ENCODE measurements at regions not wholly inside any gene's neighbourhood (a gene's known extent, or its start where the extent isn't known, plus 50 kb on each side); places are given as distances from the start of the nearest gene placed in this dataset.

GRCh38 chr13:79898202-79898826 is 417.4 kb downstream of the NDFIP2 start:
- H3K36me3 ChIP-seq (ENCODE audit: control insufficient read depth in 1 of 2, insufficient read depth in 2 of 2, low read length in 2 of 2), result no peaks in the 10 kb centered on the region
- ChIA-PET CTCF (no interaction called here), POLR2A (no interaction called here), RAD21 (ENCODE audit: low non-redundant PET in 1 of 2, low total read pairs in 2 of 2, uncharacterized antibody in 2 of 2, unreplicated experiment in 2 of 2) (no interaction called here)
- no peaks in the 10 kb centered on the region; a peak in 1 of 4 replicates for H3K9me3 ChIP-seq (ENCODE audit: control insufficient read depth in 1 of 2, insufficient read depth in 1 of 2, low read depth in 1 of 2, low read length in 2 of 2)
- H3K27ac ChIP-seq (ENCODE audit: low read depth, low read length), result no peak overlapping the region
- no peak for DNase-seq (ENCODE audit: low read depth, low spot score)
- BruUV-seq (replicated peaks), result no TSS peak
- intact Hi-C loops (cut with micrococcal nuclease), result no loop called here
- H2AFZ ChIP-seq (ENCODE audit: low read depth, low read length, poor library complexity, severe bottlenecking), result no peak overlapping the region
- no peaks in the 10 kb centered on the region for H4K20me1 ChIP-seq (ENCODE audit: insufficient read depth)
- no peaks in the 10 kb centered on the region for H3K79me2 ChIP-seq (ENCODE audit: insufficient read depth, low read length)
- no peaks in the 10 kb centered on the region for H3K4me1 ChIP-seq (ENCODE audit: control insufficient read depth in 1 of 2, insufficient read depth in 2 of 2, low read length in 2 of 2)
- H3K4me3 ChIP-seq (replicated peaks in 1 of 2; ENCODE audit: low read depth in 1 of 2, low read length in 2 of 2), result no peak overlapping the region
- no peak for ATAC-seq
- H3K9ac ChIP-seq (ENCODE audit: low read length), result no peak overlapping the region
- H3K4me2 ChIP-seq (ENCODE audit: low read length), result no peak overlapping the region
- H3K27me3 ChIP-seq (ENCODE audit: insufficient read depth, low read length), result no peaks in the 10 kb centered on the region
- TF ChIP-seq SRF (IDR thresholded peaks at IDR 0.05; ENCODE audit: low read depth), result no peak
- TF ChIP-seq RAD21 (IDR thresholded peaks at IDR 0.05; ENCODE audit: low read depth), result no peak
- no peak for TF ChIP-seq ELF1 (IDR thresholded peaks at IDR 0.05; ENCODE audit: borderline replicate concordance, low read depth)
- TF ChIP-seq CBX3 (IDR thresholded peaks at IDR 0.05; ENCODE audit: low read depth), result no peak
- TF ChIP-seq, protein P1, sequence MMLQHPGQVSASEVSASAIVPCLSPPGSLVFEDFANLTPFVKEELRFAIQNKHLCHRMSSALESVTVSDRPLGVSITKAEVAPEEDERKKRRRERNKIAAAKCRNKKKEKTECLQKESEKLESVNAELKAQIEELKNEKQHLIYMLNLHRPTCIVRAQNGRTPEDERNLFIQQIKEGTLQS (IDR thresholded peaks at IDR 0.05), result no peak
- TF ChIP-seq EZH2 (IDR thresholded peaks at IDR 0.05), result no peak
- no peak for TF ChIP-seq EZH2phosphoT487 (IDR thresholded peaks at IDR 0.05; ENCODE audit: borderline replicate concordance)
- TF ChIP-seq ZNF274 (IDR thresholded peaks at IDR 0.05; ENCODE audit: low read depth, low read length), result no peak
- no peak for TF ChIP-seq EGR1 (IDR thresholded peaks at IDR 0.05; ENCODE audit: low read depth)
- H3K9me2 ChIP-seq (ENCODE audit: insufficient read depth), result no peaks in the 10 kb centered on the region

DNA sequence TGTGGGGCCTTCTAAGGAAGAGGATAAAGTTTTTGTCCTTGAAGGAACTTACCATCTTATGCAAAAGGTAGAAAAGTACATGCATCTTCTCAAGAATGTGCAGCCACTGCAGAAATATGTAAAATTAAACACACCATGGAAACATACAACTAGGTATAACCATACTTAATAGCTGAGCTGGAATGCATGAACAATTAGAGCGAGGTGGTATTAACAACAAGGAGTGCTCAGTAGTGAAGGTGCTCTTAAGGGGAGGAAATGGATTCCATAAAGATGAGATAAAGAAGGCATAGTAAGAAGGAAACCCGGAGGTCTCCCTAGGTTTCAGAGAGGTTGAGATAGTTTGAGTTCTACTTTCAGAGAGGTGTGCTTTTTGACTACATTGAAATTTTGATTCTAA is 415.9 kb downstream of the NDFIP2 start:
- CTCF ChIA-PET, result no interaction called here
- Histone ChIP-seq H3K36me3 (ENCODE audit: control insufficient read depth in 1 of 2, insufficient read depth in 2 of 2, low read length in 2 of 2) (no peaks in the 10 kb centered on the region), H3K4me1 (ENCODE audit: control insufficient read depth in 1 of 2, insufficient read depth in 2 of 2, low read length in 2 of 2) (no peaks in the 10 kb centered on the region), H3K79me2 (ENCODE audit: insufficient read depth, low read length) (no peaks in the 10 kb centered on the region), H3K27ac (ENCODE audit: low read depth, low read length) (no peak overlapping the region), H3K4me3 (replicated peaks in 1 of 2; ENCODE audit: low read depth in 1 of 2, low read length in 2 of 2) (no peak overlapping the region), H4K20me1 (ENCODE audit: insufficient read depth) (no peaks in the 10 kb centered on the region), H3K4me2 (ENCODE audit: low read length) (no peak overlapping the region), H2AFZ (ENCODE audit: low read depth, low read length, poor library complexity, severe bottlenecking) (no peak overlapping the region), H3K27me3 (ENCODE audit: insufficient read depth, low read length) (no peaks in the 10 kb centered on the region), H3K9me3 (ENCODE audit: control insufficient read depth in 1 of 2, insufficient read depth in 1 of 2, low read depth in 1 of 2, low read length in 2 of 2) (no peaks in the 10 kb centered on the region; a peak in 1 of 4 replicates), H3K9me2 (ENCODE audit: insufficient read depth) (no peaks in the 10 kb centered on the region), H3K9ac (ENCODE audit: low read length) (no peak overlapping the region)
- DNase-seq (ENCODE audit: low read depth, low spot score) (no peak), ATAC-seq (no peak)
- intact Hi-C loops (cut with micrococcal nuclease), result no loop called here
- no TSS peak for BruUV-seq (replicated peaks)
- RAD21 ChIA-PET (ENCODE audit: low non-redundant PET in 1 of 2, low total read pairs in 2 of 2, uncharacterized antibody in 2 of 2, unreplicated experiment in 2 of 2), result no interaction called here
- POLR2A ChIA-PET, result no interaction called here
- TF ChIP-seq EZH2 (IDR thresholded peaks at IDR 0.05), result no peak
- TF ChIP-seq SIN3A (IDR thresholded peaks at IDR 0.05; ENCODE audit: low read depth), result no peak
- TF ChIP-seq, protein P2, sequence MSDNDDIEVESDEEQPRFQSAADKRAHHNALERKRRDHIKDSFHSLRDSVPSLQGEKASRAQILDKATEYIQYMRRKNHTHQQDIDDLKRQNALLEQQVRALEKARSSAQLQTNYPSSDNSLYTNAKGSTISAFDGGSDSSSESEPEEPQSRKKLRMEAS (IDR thresholded peaks at IDR 0.05), result no peak
- no peak for TF ChIP-seq EZH2phosphoT487 (IDR thresholded peaks at IDR 0.05; ENCODE audit: borderline replicate concordance)
- TF ChIP-seq JUND (IDR thresholded peaks at IDR 0.05), result no peak
- TF ChIP-seq POLR2AphosphoS5 (IDR thresholded peaks at IDR 0.05; ENCODE audit: low read depth, low read length), result no peak
- TF ChIP-seq, protein P3, sequence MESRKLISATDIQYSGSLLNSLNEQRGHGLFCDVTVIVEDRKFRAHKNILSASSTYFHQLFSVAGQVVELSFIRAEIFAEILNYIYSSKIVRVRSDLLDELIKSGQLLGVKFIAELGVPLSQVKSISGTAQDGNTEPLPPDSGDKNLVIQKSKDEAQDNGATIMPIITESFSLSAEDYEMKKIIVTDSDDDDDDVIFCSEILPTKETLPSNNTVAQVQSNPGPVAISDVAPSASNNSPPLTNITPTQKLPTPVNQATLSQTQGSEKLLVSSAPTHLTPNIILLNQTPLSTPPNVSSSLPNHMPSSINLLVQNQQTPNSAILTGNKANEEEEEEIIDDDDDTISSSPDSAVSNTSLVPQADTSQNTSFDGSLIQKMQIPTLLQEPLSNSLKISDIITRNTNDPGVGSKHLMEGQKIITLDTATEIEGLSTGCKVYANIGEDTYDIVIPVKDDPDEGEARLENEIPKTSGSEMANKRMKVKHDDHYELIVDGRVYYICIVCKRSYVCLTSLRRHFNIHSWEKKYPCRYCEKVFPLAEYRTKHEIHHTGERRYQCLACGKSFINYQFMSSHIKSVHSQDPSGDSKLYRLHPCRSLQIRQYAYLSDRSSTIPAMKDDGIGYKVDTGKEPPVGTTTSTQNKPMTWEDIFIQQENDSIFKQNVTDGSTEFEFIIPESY (IDR thresholded peaks at IDR 0.05; ENCODE audit: extremely low read depth, insufficient replicate concordance, low read length), result no peak
- TF ChIP-seq SRF (IDR thresholded peaks at IDR 0.05; ENCODE audit: low read depth), result no peak
- no peak for TF ChIP-seq TCF7L2 (IDR thresholded peaks at IDR 0.05; ENCODE audit: borderline replicate concordance, extremely low read depth, insufficient read depth, insufficient read length)
- TF ChIP-seq ZFX (IDR thresholded peaks at IDR 0.05), result no peak
- no peak for TF ChIP-seq YY1 (IDR thresholded peaks at IDR 0.05; ENCODE audit: extremely low read depth, insufficient replicate concordance, low read depth, low read length)
- TF ChIP-seq, protein P4, sequence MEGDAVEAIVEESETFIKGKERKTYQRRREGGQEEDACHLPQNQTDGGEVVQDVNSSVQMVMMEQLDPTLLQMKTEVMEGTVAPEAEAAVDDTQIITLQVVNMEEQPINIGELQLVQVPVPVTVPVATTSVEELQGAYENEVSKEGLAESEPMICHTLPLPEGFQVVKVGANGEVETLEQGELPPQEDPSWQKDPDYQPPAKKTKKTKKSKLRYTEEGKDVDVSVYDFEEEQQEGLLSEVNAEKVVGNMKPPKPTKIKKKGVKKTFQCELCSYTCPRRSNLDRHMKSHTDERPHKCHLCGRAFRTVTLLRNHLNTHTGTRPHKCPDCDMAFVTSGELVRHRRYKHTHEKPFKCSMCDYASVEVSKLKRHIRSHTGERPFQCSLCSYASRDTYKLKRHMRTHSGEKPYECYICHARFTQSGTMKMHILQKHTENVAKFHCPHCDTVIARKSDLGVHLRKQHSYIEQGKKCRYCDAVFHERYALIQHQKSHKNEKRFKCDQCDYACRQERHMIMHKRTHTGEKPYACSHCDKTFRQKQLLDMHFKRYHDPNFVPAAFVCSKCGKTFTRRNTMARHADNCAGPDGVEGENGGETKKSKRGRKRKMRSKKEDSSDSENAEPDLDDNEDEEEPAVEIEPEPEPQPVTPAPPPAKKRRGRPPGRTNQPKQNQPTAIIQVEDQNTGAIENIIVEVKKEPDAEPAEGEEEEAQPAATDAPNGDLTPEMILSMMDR (IDR thresholded peaks at IDR 0.05 in 2 of 3, conservative IDR thresholded peaks at IDR 0.05 in 1 of 3; ENCODE audit: borderline replicate concordance in 1 of 3, insufficient read depth in 1 of 3, low read depth in 2 of 3, low read length in 2 of 3), result no peak
